Thymus (tissue), 11 donors: ENCODE measurements at regions not wholly inside any gene's neighbourhood (a gene's known extent, or its start where the extent isn't known, plus 50 kb on each side); places are given as distances from the start of the nearest gene placed in this dataset.
"Not testable (repeated sequence)": the region's sequence is repeated elsewhere in the genome, so short reads cannot be mapped to it uniquely, and the experiment has no call there.

ENCODE experiments used
- DNase-seq, 9 donors: peaks; one replicate each; pipeline ENCODE4 v3.0.0-alpha.2; 2013; ENCODE audit warnings: low spot score in 9 of 9, low read depth in 6 of 9, missing footprints in 1 of 9
- H3K27ac ChIP-seq, 2 donors: one replicate each; pipeline ENCODE4 v1.5.1; 2013; ENCODE audit warnings: control low read depth in 1 of 2, low read depth in 1 of 2, low read length in 1 of 2, mild to moderate bottlenecking in 1 of 2, moderate library complexity in 1 of 2
- H3K27me3 ChIP-seq, 2 donors: one replicate each; pipeline ENCODE4 v1.5.1; 2013; ENCODE audit warnings: low read length in 1 of 2; ENCODE audit not compliant: control insufficient read depth in 2 of 2, insufficient read depth in 1 of 2
- H3K36me3 ChIP-seq, 2 donors: one replicate each; pipeline ENCODE4 v1.5.1; 2013; ENCODE audit warnings: low read length in 1 of 2, mild to moderate bottlenecking in 1 of 2, moderate library complexity in 1 of 2; ENCODE audit not compliant: control insufficient read depth in 2 of 2, insufficient read depth in 2 of 2
- H3K4me1 ChIP-seq, 2 donors: one replicate each; pipeline ENCODE4 v1.5.1; 2013; ENCODE audit warnings: low read length in 2 of 2; ENCODE audit not compliant: control insufficient read depth in 2 of 2, insufficient read depth in 2 of 2
- H3K4me3 ChIP-seq, 2 donors: one replicate each; pipeline ENCODE4 v1.5.1; 2013; ENCODE audit warnings: low read length in 2 of 2, control low read depth in 1 of 2, mild to moderate bottlenecking in 1 of 2
- H3K9me3 ChIP-seq, 2 donors: one replicate each; pipeline ENCODE4 v1.5.1; 2013; ENCODE audit warnings: low read length in 1 of 2, mild to moderate bottlenecking in 1 of 2; ENCODE audit not compliant: control insufficient read depth in 2 of 2, insufficient read depth in 1 of 2
- WGBS: extraction: QIAGEN DNeasy Blood & Tissue Kit; methylation state at CpG from one replicate; pipeline ENCODE4 v1.1.7; 2013; 5-methylcytosine and 5-hydroxymethylcytosine counted together
- donor health status: healthy.

GRCh38 chr1:221979444-221980032 is 237.6 kb upstream of the DUSP10 start:
- no peaks in the 10 kb centered on the region for H3K9me3 ChIP-seq
- no peaks in the 10 kb centered on the region for H3K36me3 ChIP-seq
- H3K27ac ChIP-seq: no peak overlapping the region
- no peaks in the 10 kb centered on the region for H3K4me1 ChIP-seq
- H3K4me3 ChIP-seq: no peak overlapping the region
- H3K27me3 ChIP-seq: no peaks in the 10 kb centered on the region
- DNase-seq: no peak

- H3K9me3 ChIP-seq, H3K36me3 ChIP-seq, H3K27me3 ChIP-seq, H3K4me1 ChIP-seq, DNase-seq, H3K27ac ChIP-seq, H3K4me3 ChIP-seq: not testable (repeated sequence)
- 90% methylated on average over 9 of the region's 9 CpGs for WGBS
These were observed 236.9 kb upstream of the DUSP10 start for GRCh38 chr1:221978631-221979334.

- H3K27me3 ChIP-seq, H3K27ac ChIP-seq, H3K4me3 ChIP-seq, H3K36me3 ChIP-seq, H3K4me1 ChIP-seq, DNase-seq, H3K9me3 ChIP-seq: not testable (repeated sequence)
- WGBS: 89% methylated on average over 3 of the region's 3 CpGs
These were observed 231.9 kb upstream of the DUSP10 start for GRCh38 chr1:221973787-221974186.

GRCh38 chr1:221972276-221973235 is 230.7 kb upstream of the DUSP10 start:
- no peaks in the 10 kb centered on the region for H3K27me3 ChIP-seq
- no peak for DNase-seq
- no peaks in the 10 kb centered on the region for H3K36me3 ChIP-seq
- no peaks in the 10 kb centered on the region for H3K9me3 ChIP-seq
- H3K4me3 ChIP-seq: no peak overlapping the region
- H3K4me1 ChIP-seq: no peaks in the 10 kb centered on the region
- WGBS: 96% methylated on average over 10 of the region's 10 CpGs
- H3K27ac ChIP-seq: no peak overlapping the region

GRCh38 chr1:221971035-221971434 is 229.1 kb upstream of the DUSP10 start:
- 97% methylated on average over 8 of the region's 8 CpGs for WGBS
- not testable (repeated sequence) for H3K36me3 ChIP-seq, H3K4me3 ChIP-seq, H3K27me3 ChIP-seq, DNase-seq, H3K4me1 ChIP-seq, H3K27ac ChIP-seq, H3K9me3 ChIP-seq

GRCh38 chr1:221969298-221969858 is 227.5 kb upstream of the DUSP10 start:
- H3K27ac ChIP-seq, H3K9me3 ChIP-seq, H3K27me3 ChIP-seq, H3K36me3 ChIP-seq, H3K4me1 ChIP-seq, DNase-seq, H3K4me3 ChIP-seq: not testable (repeated sequence)
- 97% methylated on average over 6 of the region's 6 CpGs for WGBS

- not testable (repeated sequence) for H3K4me3 ChIP-seq, H3K9me3 ChIP-seq, H3K27ac ChIP-seq, H3K36me3 ChIP-seq, H3K4me1 ChIP-seq, H3K27me3 ChIP-seq, DNase-seq
- 98% methylated on average over 9 of the region's 9 CpGs for WGBS
These were observed 225.6 kb upstream of the DUSP10 start for GRCh38 chr1:221967538-221967937.

GRCh38 chr1:221966888-221967287 is 225.0 kb upstream of the DUSP10 start:
- not testable (repeated sequence) for H3K36me3 ChIP-seq, H3K9me3 ChIP-seq, H3K27ac ChIP-seq, H3K4me3 ChIP-seq, DNase-seq, H3K4me1 ChIP-seq, H3K27me3 ChIP-seq
- 97% methylated on average over 7 of the region's 7 CpGs for WGBS

GRCh38 chr1:221965891-221966290 is 224.0 kb upstream of the DUSP10 start:
- WGBS: 86% methylated on average over 6 of the region's 6 CpGs
- H3K36me3 ChIP-seq, H3K9me3 ChIP-seq, H3K27ac ChIP-seq, H3K4me3 ChIP-seq, DNase-seq, H3K4me1 ChIP-seq, H3K27me3 ChIP-seq: not testable (repeated sequence)
